ENCODE measurements at regions not wholly inside any gene's neighbourhood (a gene's known extent, or its start where the extent isn't known, plus 50 kb on each side); places are given as distances from the start of the nearest gene placed in this dataset.

DNA sequence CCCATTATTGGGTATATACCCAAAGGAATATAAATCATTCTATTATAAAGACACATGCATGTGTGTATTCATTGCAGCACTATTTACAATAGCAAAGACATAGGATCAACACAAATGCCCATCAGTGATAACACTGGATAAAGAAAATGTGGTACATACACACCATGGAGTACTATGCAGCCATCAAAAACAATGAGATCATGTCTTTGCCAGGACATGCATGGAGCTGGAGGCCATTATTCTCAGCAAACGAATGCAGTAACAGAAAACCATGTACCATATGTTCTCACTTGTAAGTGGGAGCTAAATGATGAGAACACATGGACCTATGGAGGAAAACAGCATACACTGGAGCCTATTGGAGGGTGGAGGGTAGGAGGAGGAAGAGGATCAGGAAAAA, 402.4 kb downstream of the CSNK1G3 start:
- no peak overlapping the region for H3K4me3 ChIP-seq (ENCODE audit: control insufficient read depth, low read depth, low read length)
- TF ChIP-seq, protein P1, sequence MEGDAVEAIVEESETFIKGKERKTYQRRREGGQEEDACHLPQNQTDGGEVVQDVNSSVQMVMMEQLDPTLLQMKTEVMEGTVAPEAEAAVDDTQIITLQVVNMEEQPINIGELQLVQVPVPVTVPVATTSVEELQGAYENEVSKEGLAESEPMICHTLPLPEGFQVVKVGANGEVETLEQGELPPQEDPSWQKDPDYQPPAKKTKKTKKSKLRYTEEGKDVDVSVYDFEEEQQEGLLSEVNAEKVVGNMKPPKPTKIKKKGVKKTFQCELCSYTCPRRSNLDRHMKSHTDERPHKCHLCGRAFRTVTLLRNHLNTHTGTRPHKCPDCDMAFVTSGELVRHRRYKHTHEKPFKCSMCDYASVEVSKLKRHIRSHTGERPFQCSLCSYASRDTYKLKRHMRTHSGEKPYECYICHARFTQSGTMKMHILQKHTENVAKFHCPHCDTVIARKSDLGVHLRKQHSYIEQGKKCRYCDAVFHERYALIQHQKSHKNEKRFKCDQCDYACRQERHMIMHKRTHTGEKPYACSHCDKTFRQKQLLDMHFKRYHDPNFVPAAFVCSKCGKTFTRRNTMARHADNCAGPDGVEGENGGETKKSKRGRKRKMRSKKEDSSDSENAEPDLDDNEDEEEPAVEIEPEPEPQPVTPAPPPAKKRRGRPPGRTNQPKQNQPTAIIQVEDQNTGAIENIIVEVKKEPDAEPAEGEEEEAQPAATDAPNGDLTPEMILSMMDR (conservative IDR thresholded peaks at IDR 0.05; ENCODE audit: control insufficient read depth, insufficient read depth, low read depth, low read length), result no peak
- DNase-seq (ENCODE audit: low read depth), result no peak

DNA sequence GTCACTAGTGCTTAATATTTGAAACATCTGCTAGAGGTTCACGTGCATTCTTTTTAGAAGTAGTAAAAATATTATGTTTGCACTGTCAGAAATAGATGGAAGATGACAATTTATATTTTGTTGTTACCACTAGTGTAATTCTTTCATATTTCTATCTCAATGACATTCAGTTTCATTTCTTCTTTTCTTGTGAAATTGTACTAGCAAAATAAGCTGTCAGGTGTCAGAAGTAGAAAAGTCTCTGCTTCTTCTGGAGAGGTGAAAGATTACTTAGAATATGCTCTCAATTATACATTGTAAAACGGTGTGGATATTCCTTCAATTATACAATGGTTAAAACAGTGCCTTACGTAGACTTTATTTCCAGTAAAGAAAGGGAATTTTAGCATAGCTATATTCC, 395.4 kb downstream of the CSNK1G3 start:
- no peak overlapping the region for H3K4me3 ChIP-seq (ENCODE audit: control insufficient read depth, low read depth, low read length)
- TF ChIP-seq, protein P1 (conservative IDR thresholded peaks at IDR 0.05; ENCODE audit: control insufficient read depth, insufficient read depth, low read depth, low read length), result no peak
- DNase-seq (ENCODE audit: low read depth), result no peak

DNA sequence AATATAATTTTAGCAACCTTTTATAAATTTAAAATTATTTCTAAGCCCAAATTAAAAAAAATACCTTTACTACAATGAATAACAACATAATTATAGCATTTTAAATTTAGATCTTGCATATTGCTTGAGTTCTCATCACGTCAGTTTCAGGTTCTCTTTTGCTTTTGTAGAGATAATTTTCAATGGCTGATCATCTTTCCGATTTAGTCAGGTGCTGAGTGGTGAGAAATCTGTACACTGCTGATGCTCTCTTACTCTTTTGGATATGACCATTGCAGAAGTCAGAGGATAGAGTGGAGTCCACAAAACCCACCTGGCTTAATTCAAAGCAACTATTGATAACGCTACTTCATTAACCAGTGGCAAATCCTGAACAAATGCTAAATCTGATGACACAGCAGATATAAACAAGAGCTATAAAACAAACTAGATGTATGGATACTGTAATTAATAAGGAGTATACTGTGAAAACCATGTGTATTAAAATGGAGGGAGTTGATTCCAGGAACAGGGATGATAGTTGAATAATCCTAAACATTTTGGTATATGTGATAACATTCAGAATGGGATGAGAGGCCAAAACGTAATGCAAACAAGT, 394.8 kb downstream of the CSNK1G3 start:
- no peak overlapping the region for H3K4me3 ChIP-seq (ENCODE audit: control insufficient read depth, low read depth, low read length)
- DNase-seq (ENCODE audit: low read depth), result no peak
- TF ChIP-seq, protein P1 (conservative IDR thresholded peaks at IDR 0.05; ENCODE audit: control insufficient read depth, insufficient read depth, low read depth, low read length), result no peak

DNA sequence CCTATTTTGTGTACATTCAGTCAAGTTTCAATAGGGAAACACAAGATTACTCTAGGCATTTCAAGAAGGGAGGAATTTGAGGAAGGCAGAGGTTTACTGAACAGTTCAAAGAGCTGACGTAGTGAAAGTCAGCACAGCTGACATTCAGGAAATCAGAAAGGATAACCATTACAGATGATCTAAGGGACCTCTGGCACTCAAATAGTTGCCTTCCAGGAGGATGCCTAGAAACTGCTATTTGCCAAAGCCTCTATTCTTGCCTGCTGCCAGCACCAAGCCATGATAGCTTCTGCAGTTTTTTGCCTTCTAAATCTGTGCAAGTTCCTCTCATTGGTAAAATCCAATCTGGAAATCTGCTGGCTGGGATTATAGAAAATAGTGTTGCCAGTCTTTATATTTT, 373.1 kb downstream of the CSNK1G3 start:
- no peak for DNase-seq (ENCODE audit: low read depth)
- TF ChIP-seq, protein P1 (conservative IDR thresholded peaks at IDR 0.05; ENCODE audit: control insufficient read depth, insufficient read depth, low read depth, low read length), result no peak
- H3K4me3 ChIP-seq (ENCODE audit: control insufficient read depth, low read depth, low read length), result no peak overlapping the region

DNA sequence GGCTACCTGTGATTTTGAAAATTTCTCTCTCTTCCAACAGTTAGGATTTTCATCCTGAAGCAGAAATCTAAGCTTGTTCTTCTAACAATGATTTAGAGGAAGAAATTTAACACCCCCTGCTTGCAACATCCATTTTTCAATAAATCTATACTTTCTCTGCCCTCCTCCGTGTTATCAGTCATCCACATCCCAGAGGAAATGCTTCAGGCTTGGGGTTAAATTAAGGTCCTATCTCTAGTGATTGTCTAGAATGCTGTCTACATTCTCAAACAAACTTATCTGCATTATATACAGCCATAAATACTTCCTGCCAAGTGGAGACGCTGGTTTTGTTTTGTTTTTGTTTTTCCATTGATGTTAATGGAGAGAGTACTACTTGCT, 371.0 kb downstream of the CSNK1G3 start:
- DNase-seq (ENCODE audit: low read depth), result no peak
- no peak overlapping the region for H3K4me3 ChIP-seq (ENCODE audit: control insufficient read depth, low read depth, low read length)
- TF ChIP-seq, protein P1 (conservative IDR thresholded peaks at IDR 0.05; ENCODE audit: control insufficient read depth, insufficient read depth, low read depth, low read length), result no peak

DNA sequence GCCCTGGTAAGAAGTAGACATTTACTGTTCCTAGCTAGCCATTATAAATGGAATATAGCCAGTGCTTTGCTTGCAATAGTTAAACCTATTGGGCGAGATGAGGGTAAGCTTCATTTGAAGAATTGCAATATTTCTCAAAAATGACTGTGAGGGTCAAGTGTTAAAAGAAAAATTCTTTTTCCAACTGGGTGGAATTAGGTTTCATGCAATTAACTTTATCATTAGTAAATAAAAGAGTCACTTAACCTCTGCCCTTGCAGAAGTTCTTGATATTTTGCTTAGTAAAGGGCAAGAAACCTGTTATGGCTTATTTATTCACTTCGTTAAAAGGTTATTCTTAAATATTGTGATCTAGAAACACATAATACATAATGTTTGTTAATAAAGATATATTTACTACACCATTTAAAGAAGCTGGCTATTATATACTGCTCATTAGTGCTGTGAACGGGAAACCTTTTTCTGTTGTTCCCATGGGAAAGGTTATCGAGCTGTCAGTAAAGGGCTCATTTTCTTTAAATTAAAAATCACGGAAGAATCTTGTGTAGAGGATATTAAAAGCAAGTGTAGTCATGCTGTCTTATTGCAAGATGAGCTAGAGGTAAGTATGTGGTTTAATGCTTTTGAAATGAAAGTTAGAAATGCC, 370.5 kb downstream of the CSNK1G3 start:
- DNase-seq (ENCODE audit: low read depth), result no peak

More for the DNA sequence above, 370.5 kb downstream of the CSNK1G3 start:
- H3K4me3 ChIP-seq (ENCODE audit: control insufficient read depth, low read depth, low read length), result no peak overlapping the region
- TF ChIP-seq, protein P1 (conservative IDR thresholded peaks at IDR 0.05; ENCODE audit: control insufficient read depth, insufficient read depth, low read depth, low read length), result no peak

Data from fibroblast of mammary gland (primary cell).